ENCODE measurements at regions not wholly inside any gene's neighbourhood (a gene's known extent, or its start where the extent isn't known, plus 50 kb on each side); places are given as distances from the start of the nearest gene placed in this dataset.

DNA sequence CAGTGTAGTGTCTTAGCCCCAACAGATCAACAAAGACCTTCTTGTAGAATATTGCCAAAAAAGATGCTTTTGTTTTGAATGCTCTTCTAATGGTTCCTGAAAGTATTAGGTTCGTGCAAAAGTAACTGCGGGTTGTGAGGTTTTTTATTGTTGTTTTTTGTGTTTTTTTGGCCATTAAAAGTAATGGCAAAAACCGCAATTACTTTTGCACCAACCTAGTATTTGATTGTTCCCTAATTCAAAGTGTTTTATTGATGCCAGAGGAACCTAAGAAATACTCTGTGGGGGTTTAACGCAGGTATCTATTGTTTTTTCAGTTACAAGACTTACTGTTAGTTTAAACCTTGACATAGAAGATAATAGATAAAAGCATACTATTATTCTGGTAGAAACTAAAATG is 150.8 kb upstream of the DAAM1 start:
- H3K9ac ChIP-seq (ENCODE audit: low read length) = no peak overlapping the region
- TF ChIP-seq, protein P1, sequence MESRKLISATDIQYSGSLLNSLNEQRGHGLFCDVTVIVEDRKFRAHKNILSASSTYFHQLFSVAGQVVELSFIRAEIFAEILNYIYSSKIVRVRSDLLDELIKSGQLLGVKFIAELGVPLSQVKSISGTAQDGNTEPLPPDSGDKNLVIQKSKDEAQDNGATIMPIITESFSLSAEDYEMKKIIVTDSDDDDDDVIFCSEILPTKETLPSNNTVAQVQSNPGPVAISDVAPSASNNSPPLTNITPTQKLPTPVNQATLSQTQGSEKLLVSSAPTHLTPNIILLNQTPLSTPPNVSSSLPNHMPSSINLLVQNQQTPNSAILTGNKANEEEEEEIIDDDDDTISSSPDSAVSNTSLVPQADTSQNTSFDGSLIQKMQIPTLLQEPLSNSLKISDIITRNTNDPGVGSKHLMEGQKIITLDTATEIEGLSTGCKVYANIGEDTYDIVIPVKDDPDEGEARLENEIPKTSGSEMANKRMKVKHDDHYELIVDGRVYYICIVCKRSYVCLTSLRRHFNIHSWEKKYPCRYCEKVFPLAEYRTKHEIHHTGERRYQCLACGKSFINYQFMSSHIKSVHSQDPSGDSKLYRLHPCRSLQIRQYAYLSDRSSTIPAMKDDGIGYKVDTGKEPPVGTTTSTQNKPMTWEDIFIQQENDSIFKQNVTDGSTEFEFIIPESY (IDR thresholded peaks at IDR 0.05; ENCODE audit: extremely low read depth, insufficient replicate concordance, low read length) = no peak
- TF ChIP-seq, protein P2, sequence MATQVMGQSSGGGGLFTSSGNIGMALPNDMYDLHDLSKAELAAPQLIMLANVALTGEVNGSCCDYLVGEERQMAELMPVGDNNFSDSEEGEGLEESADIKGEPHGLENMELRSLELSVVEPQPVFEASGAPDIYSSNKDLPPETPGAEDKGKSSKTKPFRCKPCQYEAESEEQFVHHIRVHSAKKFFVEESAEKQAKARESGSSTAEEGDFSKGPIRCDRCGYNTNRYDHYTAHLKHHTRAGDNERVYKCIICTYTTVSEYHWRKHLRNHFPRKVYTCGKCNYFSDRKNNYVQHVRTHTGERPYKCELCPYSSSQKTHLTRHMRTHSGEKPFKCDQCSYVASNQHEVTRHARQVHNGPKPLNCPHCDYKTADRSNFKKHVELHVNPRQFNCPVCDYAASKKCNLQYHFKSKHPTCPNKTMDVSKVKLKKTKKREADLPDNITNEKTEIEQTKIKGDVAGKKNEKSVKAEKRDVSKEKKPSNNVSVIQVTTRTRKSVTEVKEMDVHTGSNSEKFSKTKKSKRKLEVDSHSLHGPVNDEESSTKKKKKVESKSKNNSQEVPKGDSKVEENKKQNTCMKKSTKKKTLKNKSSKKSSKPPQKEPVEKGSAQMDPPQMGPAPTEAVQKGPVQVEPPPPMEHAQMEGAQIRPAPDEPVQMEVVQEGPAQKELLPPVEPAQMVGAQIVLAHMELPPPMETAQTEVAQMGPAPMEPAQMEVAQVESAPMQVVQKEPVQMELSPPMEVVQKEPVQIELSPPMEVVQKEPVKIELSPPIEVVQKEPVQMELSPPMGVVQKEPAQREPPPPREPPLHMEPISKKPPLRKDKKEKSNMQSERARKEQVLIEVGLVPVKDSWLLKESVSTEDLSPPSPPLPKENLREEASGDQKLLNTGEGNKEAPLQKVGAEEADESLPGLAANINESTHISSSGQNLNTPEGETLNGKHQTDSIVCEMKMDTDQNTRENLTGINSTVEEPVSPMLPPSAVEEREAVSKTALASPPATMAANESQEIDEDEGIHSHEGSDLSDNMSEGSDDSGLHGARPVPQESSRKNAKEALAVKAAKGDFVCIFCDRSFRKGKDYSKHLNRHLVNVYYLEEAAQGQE (IDR thresholded peaks at IDR 0.05; ENCODE audit: low read depth) = no peak
- TF ChIP-seq SP1 (IDR thresholded peaks at IDR 0.05; ENCODE audit: low read depth) (no peak), SIN3A (IDR thresholded peaks at IDR 0.05; ENCODE audit: low read depth) (no peak), CBX3 (IDR thresholded peaks at IDR 0.05; ENCODE audit: low read depth) (no peak), FOSL1 (IDR thresholded peaks at IDR 0.05; ENCODE audit: low read depth) (no peak), JUND (IDR thresholded peaks at IDR 0.05) (no peak), RAD21 (IDR thresholded peaks at IDR 0.05; ENCODE audit: low read depth) (no peak)
- TF ChIP-seq, protein P3, sequence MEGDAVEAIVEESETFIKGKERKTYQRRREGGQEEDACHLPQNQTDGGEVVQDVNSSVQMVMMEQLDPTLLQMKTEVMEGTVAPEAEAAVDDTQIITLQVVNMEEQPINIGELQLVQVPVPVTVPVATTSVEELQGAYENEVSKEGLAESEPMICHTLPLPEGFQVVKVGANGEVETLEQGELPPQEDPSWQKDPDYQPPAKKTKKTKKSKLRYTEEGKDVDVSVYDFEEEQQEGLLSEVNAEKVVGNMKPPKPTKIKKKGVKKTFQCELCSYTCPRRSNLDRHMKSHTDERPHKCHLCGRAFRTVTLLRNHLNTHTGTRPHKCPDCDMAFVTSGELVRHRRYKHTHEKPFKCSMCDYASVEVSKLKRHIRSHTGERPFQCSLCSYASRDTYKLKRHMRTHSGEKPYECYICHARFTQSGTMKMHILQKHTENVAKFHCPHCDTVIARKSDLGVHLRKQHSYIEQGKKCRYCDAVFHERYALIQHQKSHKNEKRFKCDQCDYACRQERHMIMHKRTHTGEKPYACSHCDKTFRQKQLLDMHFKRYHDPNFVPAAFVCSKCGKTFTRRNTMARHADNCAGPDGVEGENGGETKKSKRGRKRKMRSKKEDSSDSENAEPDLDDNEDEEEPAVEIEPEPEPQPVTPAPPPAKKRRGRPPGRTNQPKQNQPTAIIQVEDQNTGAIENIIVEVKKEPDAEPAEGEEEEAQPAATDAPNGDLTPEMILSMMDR (IDR thresholded peaks at IDR 0.05 in 2 of 3, conservative IDR thresholded peaks at IDR 0.05 in 1 of 3; ENCODE audit: borderline replicate concordance in 1 of 3, insufficient read depth in 1 of 3, low read depth in 2 of 3, low read length in 2 of 3) = no peak
- TF ChIP-seq, protein P4, sequence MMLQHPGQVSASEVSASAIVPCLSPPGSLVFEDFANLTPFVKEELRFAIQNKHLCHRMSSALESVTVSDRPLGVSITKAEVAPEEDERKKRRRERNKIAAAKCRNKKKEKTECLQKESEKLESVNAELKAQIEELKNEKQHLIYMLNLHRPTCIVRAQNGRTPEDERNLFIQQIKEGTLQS (IDR thresholded peaks at IDR 0.05) = no peak
- ChIA-PET RAD21 (ENCODE audit: low non-redundant PET in 1 of 2, low total read pairs in 2 of 2, uncharacterized antibody in 2 of 2, unreplicated experiment in 2 of 2) (no interaction called here), POLR2A (no interaction called here), CTCF (no interaction called here)
- H3K4me1 ChIP-seq (ENCODE audit: control insufficient read depth in 1 of 2, insufficient read depth in 2 of 2, low read length in 2 of 2) = no peaks in the 10 kb centered on the region
- no peaks in the 10 kb centered on the region for H3K36me3 ChIP-seq (ENCODE audit: control insufficient read depth in 1 of 2, insufficient read depth in 2 of 2, low read length in 2 of 2)
- no peaks in the 10 kb centered on the region for H3K79me2 ChIP-seq (ENCODE audit: insufficient read depth, low read length)
- H3K4me3 ChIP-seq (replicated peaks in 1 of 2; ENCODE audit: low read depth in 1 of 2, low read length in 2 of 2) = no peak overlapping the region
- H3K9me3 ChIP-seq (ENCODE audit: control insufficient read depth in 1 of 2, insufficient read depth in 1 of 2, low read depth in 1 of 2, low read length in 2 of 2) = no peaks in the 10 kb centered on the region
- intact Hi-C loops (cut with micrococcal nuclease) = no loop called here
- no peak overlapping the region for H2AFZ ChIP-seq (ENCODE audit: low read depth, low read length, poor library complexity, severe bottlenecking)
- H3K9me2 ChIP-seq (ENCODE audit: insufficient read depth) = no peaks in the 10 kb centered on the region
- no peaks in the 10 kb centered on the region for H3K27me3 ChIP-seq (ENCODE audit: insufficient read depth, low read length)
- no peaks in the 10 kb centered on the region for H4K20me1 ChIP-seq (ENCODE audit: insufficient read depth)
- no peak for ATAC-seq
- no TSS peak for BruUV-seq (replicated peaks)
- no peak overlapping the region for H3K4me2 ChIP-seq (ENCODE audit: low read length)
- no peak for DNase-seq (ENCODE audit: low read depth, low spot score)
- no peak overlapping the region for H3K27ac ChIP-seq (ENCODE audit: low read depth, low read length)
